ENCODE measurements at regions not wholly inside any gene's neighbourhood (a gene's known extent, or its start where the extent isn't known, plus 50 kb on each side); places are given as distances from the start of the nearest gene placed in this dataset.

DNA sequence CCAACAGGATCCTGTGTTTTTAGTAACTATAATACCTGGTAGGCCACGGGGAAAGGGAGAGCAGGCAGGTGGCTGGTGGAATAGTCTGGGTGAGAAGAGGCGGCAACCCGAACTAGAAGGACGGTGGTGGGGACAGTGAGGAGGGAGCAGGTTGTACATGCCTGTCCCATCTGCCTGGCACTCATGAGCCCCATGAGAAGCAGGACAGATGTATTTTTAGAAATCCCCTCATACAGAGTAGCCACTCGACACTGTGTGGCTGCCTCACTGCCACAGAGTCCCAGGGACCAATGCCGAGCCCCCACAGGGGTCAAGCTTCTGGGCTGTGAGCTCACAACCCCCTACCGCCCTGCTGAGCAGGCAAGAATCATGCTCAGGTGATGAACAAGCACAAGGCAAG, 136.6 kb downstream of the SEC61B start:
- no peak for DNase-seq (ENCODE audit: extremely low read depth, low read depth)
- TF ChIP-seq, protein P1, sequence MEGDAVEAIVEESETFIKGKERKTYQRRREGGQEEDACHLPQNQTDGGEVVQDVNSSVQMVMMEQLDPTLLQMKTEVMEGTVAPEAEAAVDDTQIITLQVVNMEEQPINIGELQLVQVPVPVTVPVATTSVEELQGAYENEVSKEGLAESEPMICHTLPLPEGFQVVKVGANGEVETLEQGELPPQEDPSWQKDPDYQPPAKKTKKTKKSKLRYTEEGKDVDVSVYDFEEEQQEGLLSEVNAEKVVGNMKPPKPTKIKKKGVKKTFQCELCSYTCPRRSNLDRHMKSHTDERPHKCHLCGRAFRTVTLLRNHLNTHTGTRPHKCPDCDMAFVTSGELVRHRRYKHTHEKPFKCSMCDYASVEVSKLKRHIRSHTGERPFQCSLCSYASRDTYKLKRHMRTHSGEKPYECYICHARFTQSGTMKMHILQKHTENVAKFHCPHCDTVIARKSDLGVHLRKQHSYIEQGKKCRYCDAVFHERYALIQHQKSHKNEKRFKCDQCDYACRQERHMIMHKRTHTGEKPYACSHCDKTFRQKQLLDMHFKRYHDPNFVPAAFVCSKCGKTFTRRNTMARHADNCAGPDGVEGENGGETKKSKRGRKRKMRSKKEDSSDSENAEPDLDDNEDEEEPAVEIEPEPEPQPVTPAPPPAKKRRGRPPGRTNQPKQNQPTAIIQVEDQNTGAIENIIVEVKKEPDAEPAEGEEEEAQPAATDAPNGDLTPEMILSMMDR (IDR thresholded peaks at IDR 0.05; ENCODE audit: low read depth, low read length): no peak

GRCh38 chr9:99359336-99359735, 137.3 kb downstream of the SEC61B start:
- TF ChIP-seq, protein P1 (IDR thresholded peaks at IDR 0.05; ENCODE audit: low read depth, low read length): no peak
- no peak for DNase-seq (ENCODE audit: extremely low read depth, low read depth)

GRCh38 chr9:99360026-99360425, 137.9 kb downstream of the SEC61B start:
- TF ChIP-seq, protein P1 (IDR thresholded peaks at IDR 0.05; ENCODE audit: low read depth, low read length): no peak
- no peak for DNase-seq (ENCODE audit: extremely low read depth, low read depth)

- DNase-seq (ENCODE audit: extremely low read depth, low read depth): no peak
- TF ChIP-seq, protein P1 (IDR thresholded peaks at IDR 0.05; ENCODE audit: low read depth, low read length): no peak
Measured at GRCh38 chr9:99361817-99362216, 139.7 kb downstream of the SEC61B start.

DNA sequence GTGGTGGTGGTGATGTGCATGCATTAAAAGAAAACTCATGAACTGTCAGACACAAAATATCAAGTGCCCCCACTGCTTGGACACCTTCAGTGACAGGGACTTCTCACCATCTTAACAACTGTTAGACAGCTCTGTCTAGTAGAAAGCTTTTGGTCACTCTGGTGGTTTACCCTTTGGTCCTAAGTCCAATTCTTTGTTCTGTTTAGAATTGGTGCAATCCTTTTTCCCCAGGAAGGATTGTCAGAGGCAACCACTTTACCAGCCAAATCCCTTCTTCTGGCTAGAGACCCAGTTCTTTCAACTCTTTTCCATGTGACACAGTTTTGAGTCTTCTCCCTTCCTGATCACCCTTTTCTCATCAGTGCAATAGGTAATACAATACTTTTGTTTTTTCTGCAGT, 140.2 kb downstream of the SEC61B start:
- TF ChIP-seq, protein P1 (IDR thresholded peaks at IDR 0.05; ENCODE audit: low read depth, low read length): no peak
- DNase-seq (ENCODE audit: extremely low read depth, low read depth): no peak

GRCh38 chr9:99363509-99363908, 141.4 kb downstream of the SEC61B start:
- no peak for DNase-seq (ENCODE audit: extremely low read depth, low read depth)
- TF ChIP-seq, protein P1 (IDR thresholded peaks at IDR 0.05; ENCODE audit: low read depth, low read length): no peak

DNA sequence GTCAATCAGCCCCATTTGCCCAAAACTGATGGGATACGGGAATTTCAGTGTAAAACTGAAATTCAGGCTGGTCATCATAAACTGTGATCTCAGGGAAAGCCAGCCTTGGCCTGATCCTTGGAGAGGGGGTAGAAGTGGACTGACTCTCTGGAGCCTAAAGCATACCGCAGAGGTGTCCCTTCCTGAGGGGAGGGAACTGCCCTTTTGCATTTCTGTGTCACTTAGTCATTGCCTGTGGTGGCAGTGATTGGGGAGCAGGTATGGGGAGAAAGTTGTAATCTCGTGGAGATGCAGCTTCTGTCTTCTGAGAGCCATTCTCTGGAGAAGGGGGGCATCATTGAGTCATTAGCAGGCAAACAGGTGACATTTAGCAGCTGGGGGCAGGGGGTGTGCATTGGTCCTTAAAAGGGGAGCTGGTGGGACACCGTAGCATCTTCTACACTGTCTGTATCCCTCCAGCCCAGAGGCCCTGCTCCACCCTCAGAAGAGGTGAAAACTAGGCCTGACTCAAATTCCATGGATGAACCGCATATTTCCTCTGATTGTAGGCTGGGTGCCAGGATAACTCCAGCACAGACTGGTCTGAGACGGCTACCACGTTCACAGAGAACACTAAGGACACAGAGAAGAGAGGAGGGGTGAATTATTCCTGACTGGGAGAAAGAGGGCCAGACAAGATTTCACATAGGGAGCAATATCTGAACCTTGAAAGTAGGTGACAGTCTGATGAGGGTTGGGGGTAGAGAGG, 143.3 kb downstream of the SEC61B start:
- no peak for DNase-seq (ENCODE audit: extremely low read depth, low read depth)

More for the DNA sequence above, 143.3 kb downstream of the SEC61B start:
- TF ChIP-seq, protein P1 (IDR thresholded peaks at IDR 0.05; ENCODE audit: low read depth, low read length): no peak
